GM08714 (cell line): ENCODE measurements at regions not wholly inside any gene's neighbourhood (a gene's known extent, or its start where the extent isn't known, plus 50 kb on each side); places are given as distances from the start of the nearest gene placed in this dataset.
"Not testable (repeated sequence)": the region's sequence is repeated elsewhere in the genome, so short reads cannot be mapped to it uniquely, and the experiment has no call there.

Source experiments
- H3K4me3 ChIP-seq: fragments of 200-500 bp; sonication (Bioruptor generic); 2 replicates; pipeline ENCODE4 v1.5.1; 2014; ENCODE audit warnings: mild to moderate bottlenecking, low read length, inconsistent platforms
- ZNF274 ChIP-seq: IDR thresholded peaks from 2 replicates; pipeline ENCODE4 v1.6.1; 2012; ENCODE audit warnings: mild to moderate bottlenecking, low read depth, low read length

DNA sequence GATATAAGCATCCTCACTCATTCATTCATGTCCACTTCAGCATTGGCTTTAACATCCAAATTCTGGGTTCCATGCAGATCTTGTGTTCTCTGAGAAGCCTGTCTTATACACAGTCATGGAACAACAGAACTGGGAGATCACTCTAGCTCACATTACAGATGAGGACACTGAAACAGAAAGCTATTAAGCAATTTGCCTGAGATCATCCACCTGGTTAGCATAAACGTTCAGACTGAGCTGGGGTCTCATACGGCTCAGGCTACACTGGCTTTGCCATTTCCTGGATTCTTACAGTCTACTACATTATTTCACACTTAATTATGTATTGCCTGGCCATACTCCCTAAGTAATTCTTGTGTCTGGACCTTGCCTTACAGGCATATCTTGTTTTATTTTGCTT lies 169.4 kb upstream of the FANCL start:
- no peak for TF ChIP-seq ZNF274

DNA sequence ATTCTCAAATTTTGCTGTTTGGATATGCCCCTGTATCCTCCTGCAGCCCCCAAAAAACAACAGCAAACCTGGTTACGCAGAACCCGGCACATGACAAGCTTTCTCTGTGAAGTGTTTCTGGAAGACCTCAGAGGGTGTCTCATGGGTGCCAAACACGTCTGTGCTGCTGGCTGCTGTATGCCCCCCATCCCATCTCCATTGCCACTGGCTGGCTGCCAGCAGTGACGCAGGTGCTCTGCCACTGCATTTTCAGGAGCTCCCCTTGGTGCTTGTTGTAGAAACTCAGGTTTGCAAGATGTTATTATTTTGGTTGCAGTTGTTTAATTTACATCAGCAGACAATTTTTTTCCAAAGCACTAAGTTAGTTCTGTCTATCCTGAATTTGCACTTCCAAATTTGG lies 166.4 kb upstream of the FANCL start:
- H3K4me3 ChIP-seq: no peak overlapping the region
- TF ChIP-seq ZNF274: no peak

More for the DNA sequence above, 169.4 kb upstream of the FANCL start:
- H3K4me3 ChIP-seq: no peak overlapping the region

DNA sequence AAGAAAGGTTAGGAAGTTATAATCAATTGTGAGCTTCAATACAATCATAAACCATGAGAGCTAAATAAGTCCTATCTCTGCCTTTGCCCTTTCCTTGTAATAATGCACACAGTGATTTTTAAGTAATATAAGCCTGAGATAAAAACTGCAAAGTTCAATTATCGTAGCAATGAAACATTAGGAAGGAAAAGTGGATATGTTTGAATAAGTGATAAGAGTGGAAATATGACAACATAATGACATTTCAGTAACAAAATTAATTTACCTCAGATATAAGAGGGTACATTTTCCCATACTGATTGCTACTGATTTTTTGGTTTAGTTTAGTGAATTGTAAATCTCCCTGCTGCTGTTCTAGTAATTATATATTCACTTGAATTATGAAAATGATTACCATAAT lies 164.2 kb upstream of the FANCL start:
- no peak overlapping the region for H3K4me3 ChIP-seq
- no peak for TF ChIP-seq ZNF274

DNA sequence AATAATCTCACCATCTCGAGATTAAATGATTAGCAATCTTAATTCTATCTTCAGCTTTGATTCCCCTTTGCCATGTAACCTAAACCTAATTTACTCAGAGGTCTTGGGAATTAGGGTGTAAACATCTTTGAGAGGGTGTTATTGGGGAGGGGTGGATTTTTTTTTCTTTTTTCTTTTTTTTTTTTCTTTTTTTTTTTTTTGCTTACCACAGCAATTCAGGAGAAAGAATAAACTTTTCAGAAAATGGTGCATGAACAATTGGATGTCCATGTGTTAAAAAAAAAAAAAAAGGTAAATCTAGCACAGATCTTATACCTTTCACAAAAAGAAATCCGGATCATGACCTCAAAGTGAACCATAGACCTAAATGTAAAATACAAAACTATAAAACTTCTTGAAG lies 160.8 kb upstream of the FANCL start:
- no peak overlapping the region for H3K4me3 ChIP-seq
- no peak for TF ChIP-seq ZNF274

DNA sequence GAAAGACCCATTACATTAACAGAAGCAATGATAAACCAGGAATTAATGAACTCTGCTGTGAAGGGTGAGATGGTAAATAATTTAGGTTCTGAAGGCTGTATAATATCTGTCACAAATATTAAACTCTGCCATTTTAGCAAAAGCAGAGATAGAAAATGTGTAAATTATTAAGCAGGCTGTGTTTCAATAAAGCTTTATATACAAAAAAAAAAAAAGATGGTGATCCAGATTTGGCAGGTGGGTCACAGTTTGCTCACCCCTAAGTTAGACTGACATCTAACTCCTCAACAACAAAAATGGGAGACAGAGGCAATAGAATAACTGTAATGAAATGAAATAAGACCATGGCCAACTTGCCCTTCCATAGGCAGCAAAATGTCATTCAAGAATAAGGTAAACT lies 157.3 kb upstream of the FANCL start:
- TF ChIP-seq ZNF274: no peak
- no peak overlapping the region for H3K4me3 ChIP-seq

DNA sequence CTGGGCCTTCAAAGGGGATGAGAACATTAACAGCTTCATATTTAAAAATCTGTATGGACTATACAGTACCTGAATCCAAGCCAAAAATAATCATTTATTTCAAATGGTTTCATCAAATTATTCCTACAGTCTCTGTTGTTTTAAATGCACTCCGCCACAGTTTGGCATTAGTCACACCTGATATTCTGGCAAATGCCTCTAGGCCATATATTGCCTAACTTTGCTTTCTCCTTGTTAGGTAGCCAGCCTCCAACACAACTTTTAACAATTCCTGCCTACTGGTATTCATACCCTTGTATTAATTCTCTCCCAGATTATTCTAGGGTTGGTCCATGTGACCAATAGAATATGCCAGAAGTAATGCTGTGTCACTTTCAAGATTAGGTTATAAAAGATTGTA lies 146.6 kb upstream of the FANCL start:
- H3K4me3 ChIP-seq: no peak overlapping the region
- no peak for TF ChIP-seq ZNF274

DNA sequence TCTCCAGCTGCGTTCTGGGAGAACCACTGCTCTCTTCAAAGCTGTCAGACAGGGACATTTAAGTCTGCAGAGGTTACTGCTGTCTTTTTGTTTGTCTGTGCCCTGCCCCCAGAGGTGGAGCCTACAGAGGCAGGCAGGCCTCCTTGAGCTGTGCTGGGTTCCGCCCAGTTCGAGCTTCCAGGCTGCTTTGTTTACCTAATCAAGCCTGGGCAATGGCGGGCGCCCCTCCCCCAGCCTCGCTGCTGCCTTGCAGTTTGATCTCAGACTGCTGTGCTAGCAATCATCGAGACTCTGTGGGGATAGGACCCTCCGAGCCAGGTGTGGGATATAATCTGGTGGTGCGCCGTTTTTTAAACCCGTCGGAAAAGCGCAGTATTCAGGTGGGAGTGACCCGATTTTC lies 145.8 kb upstream of the FANCL start:
- not testable (repeated sequence) for H3K4me3 ChIP-seq

DNA sequence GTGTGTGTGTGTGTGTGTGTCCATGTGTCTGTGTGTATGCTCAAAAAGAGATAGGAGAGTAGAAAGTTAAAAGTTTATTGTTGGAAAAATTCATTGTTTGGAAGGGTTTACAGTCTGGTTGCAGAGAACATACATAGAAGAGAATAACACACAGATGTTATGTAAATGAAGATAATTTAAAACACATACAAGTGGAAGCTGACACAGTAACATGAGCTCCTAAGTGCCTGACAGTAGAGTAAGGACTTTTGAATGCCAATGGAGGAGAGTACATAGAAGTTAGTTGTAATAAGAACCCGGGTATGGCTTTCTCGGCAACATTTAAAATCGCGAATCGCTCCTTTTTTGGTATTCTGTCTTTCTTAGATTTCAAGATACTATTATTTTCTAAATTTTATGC lies 137.0 kb upstream of the FANCL start:
- H3K4me3 ChIP-seq: no peak overlapping the region
- no peak for TF ChIP-seq ZNF274

DNA sequence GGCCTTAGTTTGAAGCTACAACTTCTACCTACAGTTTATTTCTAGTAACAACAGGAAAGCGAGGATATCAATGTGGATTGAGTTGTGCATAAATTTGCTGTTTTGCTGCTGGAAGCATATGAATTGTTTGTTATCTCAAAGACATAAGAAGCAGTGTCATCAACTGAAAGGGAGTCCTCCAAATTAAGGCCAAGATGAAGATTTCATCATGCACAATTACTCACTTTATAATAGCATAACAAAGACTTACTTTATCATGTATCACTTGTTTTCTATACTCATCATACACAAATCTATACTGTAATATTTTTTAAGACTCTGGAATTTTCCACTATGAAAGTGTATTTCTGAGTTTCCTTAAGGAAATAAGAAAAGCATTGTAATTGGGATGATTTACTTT lies 136.1 kb upstream of the FANCL start:
- no peak overlapping the region for H3K4me3 ChIP-seq
- TF ChIP-seq ZNF274: no peak

DNA sequence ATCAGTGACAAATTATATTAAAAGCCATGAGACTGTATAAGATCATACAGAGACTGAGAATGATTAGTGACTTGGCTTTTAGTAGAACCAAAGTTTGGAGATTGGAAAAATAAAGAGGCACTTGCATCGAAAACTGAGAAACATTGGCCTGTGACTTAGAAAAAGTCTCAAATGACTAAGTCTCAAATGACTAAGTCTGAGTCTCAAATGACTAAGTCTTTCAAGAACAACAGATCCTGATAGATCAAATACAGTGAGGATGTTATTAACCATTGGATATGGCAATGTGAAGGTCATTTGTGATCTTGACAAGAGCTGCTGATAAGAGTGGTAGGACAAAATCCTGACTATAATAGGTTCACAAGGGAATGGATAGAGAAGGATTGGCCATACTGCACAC lies 135.5 kb upstream of the FANCL start:
- no peak overlapping the region for H3K4me3 ChIP-seq
- TF ChIP-seq ZNF274: no peak

DNA sequence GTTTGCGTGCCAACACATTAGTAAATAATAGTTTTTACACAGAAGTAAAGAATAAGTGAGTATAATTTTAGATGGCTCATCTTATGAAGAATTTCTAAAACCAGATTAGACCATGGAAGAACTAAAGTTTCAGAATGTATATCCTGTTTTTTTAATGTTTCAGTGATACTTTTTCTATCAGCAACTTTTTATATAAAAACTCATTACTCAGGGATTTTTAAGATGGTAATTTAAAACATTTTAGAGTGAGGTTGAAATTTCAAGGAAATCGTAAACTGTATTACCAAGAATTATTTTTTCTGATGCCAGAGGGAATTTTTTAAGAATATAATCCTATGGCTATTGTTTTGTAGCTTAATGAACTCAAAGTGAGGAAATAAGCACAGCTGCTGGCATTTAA lies 128.5 kb upstream of the FANCL start:
- TF ChIP-seq ZNF274: no peak
- H3K4me3 ChIP-seq: no peak overlapping the region

DNA sequence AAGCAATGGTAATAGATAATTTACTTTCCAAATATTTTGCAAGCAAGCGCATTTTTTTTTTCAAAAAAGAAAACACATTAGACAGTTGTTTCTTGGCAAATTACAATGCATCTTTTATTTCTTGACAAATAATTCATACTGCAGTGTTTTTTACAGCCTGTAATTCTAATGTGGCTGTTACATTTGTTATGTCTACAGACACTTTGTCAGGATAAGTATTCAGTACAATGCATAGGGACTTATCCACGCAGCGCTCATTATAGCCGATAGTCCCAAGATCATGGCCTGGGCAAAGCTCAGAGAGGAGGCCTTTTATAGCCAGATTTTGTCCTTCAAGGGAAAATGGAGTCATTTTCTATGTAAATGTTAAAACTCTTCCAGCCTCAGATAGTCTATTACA lies 123.0 kb upstream of the FANCL start:
- TF ChIP-seq ZNF274: no peak

DNA sequence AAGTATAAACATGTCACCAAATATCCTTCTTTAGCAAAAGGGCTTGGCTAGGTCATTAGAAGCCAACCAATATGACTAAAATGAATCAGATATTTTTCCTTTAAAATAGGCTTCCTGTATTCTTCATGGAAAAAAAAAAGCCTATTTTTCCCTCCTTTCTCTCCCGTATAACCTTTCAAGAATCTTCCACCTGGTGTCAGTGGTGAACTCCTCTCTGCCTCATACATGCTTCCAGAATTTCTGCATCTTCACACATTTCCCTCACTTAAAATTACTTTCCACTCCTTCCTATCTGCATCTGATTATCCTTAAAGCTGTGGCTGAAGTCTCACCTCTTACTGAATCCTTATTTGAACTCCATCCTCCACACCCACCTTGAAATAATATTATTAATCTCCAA lies 116.9 kb upstream of the FANCL start:
- H3K4me3 ChIP-seq: no peak overlapping the region
- TF ChIP-seq ZNF274: no peak

More for the DNA sequence above, 123.0 kb upstream of the FANCL start:
- H3K4me3 ChIP-seq: no peak overlapping the region

DNA sequence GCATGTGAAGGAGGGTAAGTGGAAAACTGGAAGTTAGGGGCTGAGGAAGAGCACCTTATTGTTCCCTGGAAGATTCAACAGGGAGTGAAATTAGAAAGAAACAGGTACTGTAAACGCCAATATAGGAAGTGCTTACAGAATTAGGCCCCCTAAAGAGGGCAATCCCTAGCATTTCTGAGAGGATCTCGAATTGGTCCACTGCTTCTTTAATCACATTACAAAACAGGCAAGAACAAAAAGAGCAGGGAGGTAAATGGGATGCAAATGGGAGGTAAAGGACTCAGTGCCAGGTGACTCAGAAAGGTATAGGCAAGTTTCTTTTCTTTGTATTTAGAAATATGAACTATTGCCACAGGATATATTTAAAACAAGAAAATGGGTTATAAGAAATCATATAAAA lies 116.4 kb upstream of the FANCL start:
- H3K4me3 ChIP-seq: no peak overlapping the region

DNA sequence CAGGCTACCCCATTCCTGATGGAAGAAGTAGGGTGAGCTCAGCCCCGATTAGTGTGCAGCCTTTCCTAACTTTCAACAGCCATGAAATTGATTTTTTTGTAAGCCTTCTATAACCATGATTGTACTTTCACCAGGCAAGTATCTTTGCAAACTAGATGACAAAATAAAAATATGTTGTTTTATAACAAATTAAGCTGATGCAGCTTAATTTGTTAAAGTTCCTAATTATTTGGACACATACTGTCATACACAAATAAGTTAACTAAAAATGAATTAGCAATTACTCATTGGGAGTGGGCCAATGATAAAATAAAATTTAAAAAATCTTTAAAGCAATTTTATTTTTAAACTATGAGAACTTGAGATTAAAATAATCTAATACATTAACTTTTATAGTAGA lies 113.1 kb upstream of the FANCL start:
- no peak for TF ChIP-seq ZNF274
- no peak overlapping the region for H3K4me3 ChIP-seq

More for the DNA sequence above, 116.4 kb upstream of the FANCL start:
- TF ChIP-seq ZNF274: no peak

DNA sequence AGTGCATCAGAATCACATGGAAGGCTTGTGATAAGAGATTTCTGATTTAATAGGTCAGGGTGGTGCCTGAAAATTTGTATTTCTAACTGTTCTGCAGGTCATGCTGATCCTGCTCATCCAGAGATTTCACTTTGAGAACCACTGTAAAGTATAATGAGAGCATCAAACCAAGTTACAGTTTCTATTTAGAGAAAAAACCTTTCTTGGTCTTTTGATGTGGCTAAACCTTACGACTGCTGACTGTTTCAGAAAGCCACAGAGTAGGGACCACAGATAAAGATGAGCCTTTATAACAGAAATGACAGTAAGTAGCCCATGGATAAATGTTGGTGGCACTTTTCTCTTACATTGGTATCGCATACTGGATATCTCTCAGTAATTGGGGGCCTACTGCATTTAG lies 109.4 kb upstream of the FANCL start:
- H3K4me3 ChIP-seq: no peak overlapping the region
- no peak for TF ChIP-seq ZNF274

DNA sequence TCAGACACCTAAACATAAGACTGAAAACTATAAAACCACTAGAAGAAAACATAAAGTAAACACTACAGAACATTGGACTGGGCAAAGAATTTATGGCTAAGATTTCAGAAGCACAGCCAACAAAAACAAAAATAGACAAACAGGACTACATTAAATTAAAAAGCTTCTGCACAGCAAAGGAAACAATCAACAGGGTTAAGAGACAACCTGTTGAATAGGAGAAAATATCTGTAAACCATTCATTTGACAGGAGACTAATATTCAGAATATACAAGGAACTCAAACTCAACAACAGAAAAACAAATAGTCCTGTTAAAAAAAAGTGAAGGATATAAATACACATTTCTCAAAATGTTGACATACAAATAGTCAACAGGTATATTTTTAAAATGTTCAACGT lies 106.7 kb upstream of the FANCL start:
- H3K4me3 ChIP-seq: no peak overlapping the region
- TF ChIP-seq ZNF274: no peak

DNA sequence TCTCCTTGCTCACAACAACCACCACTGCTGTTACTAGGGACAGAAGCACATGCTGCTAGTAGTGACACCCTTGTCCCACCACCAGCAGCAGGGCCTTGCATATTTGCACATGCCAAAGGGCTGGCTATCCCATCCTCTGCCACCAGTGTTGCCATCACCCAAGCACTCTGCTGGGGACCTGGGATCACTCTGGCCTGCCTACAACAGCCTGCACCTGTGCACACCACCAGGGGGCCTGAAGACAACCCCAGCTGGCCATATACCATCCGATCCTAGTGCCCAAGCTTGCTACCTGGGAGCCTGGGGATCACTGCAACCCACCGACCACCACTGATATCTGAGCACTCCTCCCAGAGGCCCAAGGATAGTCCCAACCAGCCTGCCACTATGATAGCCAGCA lies 99.9 kb upstream of the FANCL start:
- no peak for TF ChIP-seq ZNF274
- no peak overlapping the region for H3K4me3 ChIP-seq
